ENCODE measurements at regions not wholly inside any gene's neighbourhood (a gene's known extent, or its start where the extent isn't known, plus 50 kb on each side); places are given as distances from the start of the nearest gene placed in this dataset.

DNA sequence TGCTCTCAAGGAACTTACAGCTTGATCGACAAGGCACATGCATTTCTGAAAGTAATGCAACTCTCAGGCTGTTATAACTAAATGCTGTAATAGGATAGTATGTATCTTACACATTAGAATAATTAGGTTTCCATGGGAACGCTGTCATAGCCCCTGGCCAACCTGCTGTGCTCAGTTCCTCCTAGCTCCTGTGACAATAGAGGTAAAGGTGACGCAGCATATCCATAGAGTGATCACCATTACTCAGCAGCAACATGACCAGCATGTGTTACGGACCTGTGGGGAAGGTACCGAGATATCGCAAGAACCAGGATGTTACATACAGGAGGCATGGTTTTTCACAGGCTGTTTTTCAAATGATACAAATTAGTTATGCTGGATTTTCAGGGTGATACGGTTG is 150.7 kb downstream of the CAND1 start:
- intact Hi-C loops (cut with DNase I; ENCODE audit: low total_unique reads) (loop anchor here (10.0 kb wide), 1 partner anchor 525 kb away; no protein-coding TSS in a partner anchor), in situ Hi-C loops (cut with MboI; ENCODE audit: low pct_ligation_motif_present in 1 of 4, low pct_unique_long_range_greater_than_20kb in 1 of 4, low sequenced_read_pairs in 3 of 4) (no loop called here)
- Histone ChIP-seq H3K4me1 (peaks cover 0 to 14% (median 5%) of the 10 kb centered on the region in 4 donors), H3K27me3 (no peaks in the 10 kb centered on the region), H3K36me3 (no peaks in the 10 kb centered on the region), H3K4me3 (no peak overlapping the region), H3K27ac (no peak overlapping the region), H3K9me3 (no peaks in the 10 kb centered on the region)
- TF ChIP-seq POLR2AphosphoS5 (IDR thresholded peaks at IDR 0.05) (no peak), EP300 (IDR thresholded peaks at IDR 0.05; ENCODE audit: low read depth) (no peak), POLR2A (IDR thresholded peaks at IDR 0.05) (no peak)
- TF ChIP-seq, protein P1, sequence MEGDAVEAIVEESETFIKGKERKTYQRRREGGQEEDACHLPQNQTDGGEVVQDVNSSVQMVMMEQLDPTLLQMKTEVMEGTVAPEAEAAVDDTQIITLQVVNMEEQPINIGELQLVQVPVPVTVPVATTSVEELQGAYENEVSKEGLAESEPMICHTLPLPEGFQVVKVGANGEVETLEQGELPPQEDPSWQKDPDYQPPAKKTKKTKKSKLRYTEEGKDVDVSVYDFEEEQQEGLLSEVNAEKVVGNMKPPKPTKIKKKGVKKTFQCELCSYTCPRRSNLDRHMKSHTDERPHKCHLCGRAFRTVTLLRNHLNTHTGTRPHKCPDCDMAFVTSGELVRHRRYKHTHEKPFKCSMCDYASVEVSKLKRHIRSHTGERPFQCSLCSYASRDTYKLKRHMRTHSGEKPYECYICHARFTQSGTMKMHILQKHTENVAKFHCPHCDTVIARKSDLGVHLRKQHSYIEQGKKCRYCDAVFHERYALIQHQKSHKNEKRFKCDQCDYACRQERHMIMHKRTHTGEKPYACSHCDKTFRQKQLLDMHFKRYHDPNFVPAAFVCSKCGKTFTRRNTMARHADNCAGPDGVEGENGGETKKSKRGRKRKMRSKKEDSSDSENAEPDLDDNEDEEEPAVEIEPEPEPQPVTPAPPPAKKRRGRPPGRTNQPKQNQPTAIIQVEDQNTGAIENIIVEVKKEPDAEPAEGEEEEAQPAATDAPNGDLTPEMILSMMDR (IDR thresholded peaks at IDR 0.05), result no peak
- WGBS, 2 donors (ENCODE audit: low coverage in 1 of 2), result 96 to 100% methylated on average over 2 to 7 of the region's 7 CpGs
- no peak for DNase-seq

DNA sequence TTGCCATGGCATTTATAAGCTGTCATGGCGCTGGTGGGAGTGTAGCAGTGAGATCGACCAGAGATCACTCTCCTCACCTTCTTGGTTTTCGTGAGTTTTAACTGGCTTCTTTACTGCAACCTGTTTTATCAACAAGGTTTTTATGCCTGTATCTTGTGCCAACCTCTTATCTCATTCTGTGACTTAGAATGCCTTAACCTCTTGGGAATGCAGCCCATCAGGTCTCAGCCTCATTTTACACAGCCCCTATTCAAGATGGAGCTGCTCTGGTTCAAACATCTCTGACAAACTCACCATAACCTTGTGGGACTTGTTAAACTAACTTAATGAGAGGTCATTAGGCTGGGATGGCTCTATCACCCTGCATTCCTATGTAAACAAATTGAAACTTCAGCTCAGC is 151.3 kb downstream of the CAND1 start:
- H3K36me3 ChIP-seq, result no peaks in the 10 kb centered on the region
- TF ChIP-seq POLR2AphosphoS5 (IDR thresholded peaks at IDR 0.05), result no peak
- TF ChIP-seq EP300 (IDR thresholded peaks at IDR 0.05; ENCODE audit: low read depth), result no peak
- TF ChIP-seq, protein P1 (IDR thresholded peaks at IDR 0.05), result no peak
- TF ChIP-seq POLR2A (IDR thresholded peaks at IDR 0.05), result no peak
- no peak overlapping the region for H3K27ac ChIP-seq
- no peak overlapping the region for H3K4me3 ChIP-seq
- no peaks in the 10 kb centered on the region for H3K9me3 ChIP-seq
- no peaks in the 10 kb centered on the region for H3K27me3 ChIP-seq
- intact Hi-C loops (cut with DNase I; ENCODE audit: low total_unique reads) (loop anchor here (10.0 kb wide), 1 partner anchor 524 kb away; no protein-coding TSS in a partner anchor), in situ Hi-C loops (cut with MboI; ENCODE audit: low pct_ligation_motif_present in 1 of 4, low pct_unique_long_range_greater_than_20kb in 1 of 4, low sequenced_read_pairs in 3 of 4) (no loop called here)
- WGBS, 2 donors (ENCODE audit: low coverage in 1 of 2), result 69 to 90% methylated on average over 3 of the region's 3 CpGs
- DNase-seq, result no peak
- H3K4me1 ChIP-seq, result peaks cover 0 to 18% (median 7%) of the 10 kb centered on the region in 4 donors

DNA sequence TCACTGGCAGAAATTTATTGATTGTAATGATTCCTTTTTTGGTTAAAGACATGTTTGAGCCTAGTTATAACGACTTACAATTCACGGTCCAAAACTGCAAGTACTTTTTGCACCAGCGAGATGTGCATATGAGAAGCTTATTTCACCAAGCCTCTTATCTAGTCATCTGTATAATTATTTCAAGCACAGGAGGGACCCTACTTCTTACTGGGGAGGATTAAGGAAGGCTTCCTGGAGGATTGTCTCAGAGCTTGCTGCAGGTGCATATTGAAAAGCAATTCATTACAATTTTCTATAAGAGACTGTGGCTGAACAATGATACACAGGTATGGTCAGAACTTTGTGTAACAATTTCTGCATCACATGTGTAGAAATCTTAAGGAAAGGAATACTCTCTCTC is 152.9 kb downstream of the CAND1 start:
- no peak overlapping the region for H3K27ac ChIP-seq

DNA sequence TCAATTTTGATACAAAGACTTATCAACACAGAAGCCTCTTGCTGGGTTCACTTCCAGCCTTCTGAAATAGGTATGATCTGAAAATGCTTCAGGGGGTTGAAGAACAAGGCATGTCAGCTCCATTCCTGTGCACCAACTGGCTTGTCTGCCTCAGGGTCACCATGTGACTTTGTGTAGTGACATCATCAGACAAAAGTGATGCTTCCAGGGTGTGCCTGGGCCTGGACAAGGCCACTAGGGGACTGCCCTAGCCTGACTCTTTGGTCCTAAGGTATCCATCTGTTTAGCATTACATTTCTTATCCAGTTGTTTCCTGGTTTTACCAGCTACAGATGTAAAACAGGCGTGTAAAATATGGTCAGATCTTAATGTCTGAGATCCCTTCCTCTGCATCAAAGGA is 155.6 kb downstream of the CAND1 start:
- TF ChIP-seq, protein P1 (IDR thresholded peaks at IDR 0.05), result peak in 4 of 5 experiments; percentile 9 to 45 (median 14)
- TF ChIP-seq EP300 (IDR thresholded peaks at IDR 0.05; ENCODE audit: low read depth) (no peak), POLR2AphosphoS5 (IDR thresholded peaks at IDR 0.05) (no peak)
- Histone ChIP-seq H3K27ac (peak overlapping the region; percentile 72 to 80 (median 76)), H3K9me3 (no peaks in the 10 kb centered on the region), H3K4me1 (peaks cover 0 to 60% (median 27%) of the 10 kb centered on the region in 4 donors), H3K36me3 (no peaks in the 10 kb centered on the region), H3K27me3 (no peaks in the 10 kb centered on the region), H3K4me3 (no peak overlapping the region)
- WGBS, 2 donors (ENCODE audit: low coverage in 1 of 2), result 62 to 100% methylated on average over 1 of the region's 1 CpG
- DNase-seq, result peak; percentile 38
- in situ Hi-C loops (cut with MboI; ENCODE audit: low pct_ligation_motif_present in 1 of 4, low pct_unique_long_range_greater_than_20kb in 1 of 4, low sequenced_read_pairs in 3 of 4) (loop anchor here in 2 of 4 donors (25.0 kb wide), 1 partner anchor 513 kb away; no protein-coding TSS in a partner anchor), intact Hi-C loops (cut with DNase I; ENCODE audit: low total_unique reads) (loop anchor here (10.0 kb wide), 1 partner anchor 520 kb away; no protein-coding TSS in a partner anchor)

More for the DNA sequence above, 152.9 kb downstream of the CAND1 start:
- intact Hi-C loops (cut with DNase I; ENCODE audit: low total_unique reads), result loop anchor here (10.0 kb wide), 1 partner anchor 523 kb away; no protein-coding TSS in a partner anchor
- DNase-seq, result no peak
- Histone ChIP-seq H3K4me1 (peaks cover 0 to 33% (median 17%) of the 10 kb centered on the region in 4 donors), H3K27me3 (no peaks in the 10 kb centered on the region), H3K9me3 (no peaks in the 10 kb centered on the region), H3K36me3 (no peaks in the 10 kb centered on the region), H3K4me3 (no peak overlapping the region)
- 87 to 97% methylated on average over 3 of the region's 3 CpGs for WGBS, 2 donors (ENCODE audit: low coverage in 1 of 2)
- TF ChIP-seq EP300 (IDR thresholded peaks at IDR 0.05; ENCODE audit: low read depth) (no peak), POLR2A (IDR thresholded peaks at IDR 0.05) (no peak), POLR2AphosphoS5 (IDR thresholded peaks at IDR 0.05) (no peak)
- TF ChIP-seq, protein P1 (IDR thresholded peaks at IDR 0.05), result no peak
- in situ Hi-C loops (cut with MboI; ENCODE audit: low pct_ligation_motif_present in 1 of 4, low pct_unique_long_range_greater_than_20kb in 1 of 4, low sequenced_read_pairs in 3 of 4), result no loop called here

Measured in transverse colon (tissue), 4 donors.